GM18520 (cell line): ENCODE measurements at regions not wholly inside any gene's neighbourhood (a gene's known extent, or its start where the extent isn't known, plus 50 kb on each side); places are given as distances from the start of the nearest gene placed in this dataset.

Experiments used
- ATAC-seq: cut with Tn5 transposase; IDR thresholded peaks from one replicate; pipeline ENCODE4 v1.9.1; 2021; ENCODE audit not compliant: unreplicated experiment

- ATAC-seq, result no peak
Measured at GRCh38 chr1:218705911-218706893, 361.1 kb downstream of the TGFB2 start.

- ATAC-seq, result no peak
Measured at GRCh38 chr1:218711001-218711400, 365.9 kb downstream of the TGFB2 start.

GRCh38 chr1:218711884-218712674 is 366.9 kb downstream of the TGFB2 start:
- ATAC-seq, result no peak

- no peak for ATAC-seq
Measured at GRCh38 chr1:218712677-218713076, 367.5 kb downstream of the TGFB2 start.

DNA sequence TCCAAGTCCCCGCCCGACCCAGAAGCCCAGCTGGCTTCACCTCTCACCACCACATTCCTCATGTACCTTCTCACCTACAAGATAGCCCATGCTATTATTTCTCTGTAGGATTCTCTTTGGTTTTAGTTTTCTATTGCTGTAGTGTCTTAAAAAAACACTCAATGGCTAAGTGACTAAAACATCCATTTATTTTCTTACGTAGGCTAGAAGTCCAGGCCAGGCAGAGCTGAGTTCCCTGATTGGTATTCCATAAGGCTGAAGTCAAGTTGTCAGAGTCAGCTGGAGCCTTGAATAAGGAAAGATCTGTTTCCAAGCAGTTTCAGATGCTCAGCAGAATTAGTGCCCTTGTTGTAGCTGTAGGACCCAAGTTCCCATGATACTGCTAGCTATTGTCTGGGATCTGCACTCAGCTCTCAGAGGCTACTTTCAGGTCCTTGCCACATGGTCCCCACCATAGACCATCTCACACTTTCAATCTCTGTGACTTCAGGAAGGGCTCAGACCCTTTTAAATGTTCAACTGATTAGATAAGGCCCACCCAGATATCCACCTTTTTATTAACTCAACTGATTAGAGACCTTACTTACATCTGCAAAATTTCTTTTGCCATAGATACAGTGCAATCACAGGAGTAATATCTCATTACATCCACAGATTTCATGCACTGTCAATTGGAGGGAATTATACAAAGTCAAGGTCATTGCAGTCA is 371.0 kb downstream of the TGFB2 start:
- ATAC-seq, result no peak

DNA sequence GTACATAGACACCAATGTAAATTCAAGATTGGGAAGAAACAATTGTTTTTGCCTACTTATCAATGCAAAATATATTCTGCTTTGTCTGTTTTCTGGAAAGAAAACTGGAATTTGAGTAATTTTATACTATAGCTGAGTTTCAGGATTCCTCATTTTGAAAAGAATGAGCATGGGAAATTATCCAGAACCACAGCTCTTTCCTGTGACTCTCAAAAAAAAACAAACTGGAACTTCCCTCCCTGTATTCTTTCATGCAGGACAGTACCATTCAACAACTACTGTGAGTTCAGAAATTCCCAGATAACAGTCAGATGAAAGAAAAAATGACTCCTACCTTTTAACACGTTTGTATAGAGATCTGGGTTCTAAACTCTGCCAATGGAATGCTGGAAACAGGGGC is 372.4 kb downstream of the TGFB2 start:
- no peak for ATAC-seq

DNA sequence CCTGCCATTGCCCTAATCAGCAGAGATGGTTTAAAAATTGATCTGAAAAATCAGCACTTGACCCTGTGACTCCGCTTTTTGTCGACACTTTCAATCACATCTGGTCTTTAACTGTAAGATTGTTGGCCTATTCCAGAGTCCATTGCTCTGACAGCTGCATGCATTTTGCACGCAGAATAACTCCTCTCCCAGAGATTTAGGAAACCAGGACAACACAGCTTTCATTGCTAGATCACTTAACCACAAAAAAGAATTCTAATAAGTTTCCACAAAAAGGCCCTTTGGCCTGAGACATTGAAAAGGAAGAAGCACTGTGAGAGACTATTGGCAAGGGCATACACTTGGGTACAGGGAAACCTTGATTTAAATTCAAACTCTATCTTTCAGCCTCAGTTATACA is 373.1 kb downstream of the TGFB2 start:
- no peak for ATAC-seq

DNA sequence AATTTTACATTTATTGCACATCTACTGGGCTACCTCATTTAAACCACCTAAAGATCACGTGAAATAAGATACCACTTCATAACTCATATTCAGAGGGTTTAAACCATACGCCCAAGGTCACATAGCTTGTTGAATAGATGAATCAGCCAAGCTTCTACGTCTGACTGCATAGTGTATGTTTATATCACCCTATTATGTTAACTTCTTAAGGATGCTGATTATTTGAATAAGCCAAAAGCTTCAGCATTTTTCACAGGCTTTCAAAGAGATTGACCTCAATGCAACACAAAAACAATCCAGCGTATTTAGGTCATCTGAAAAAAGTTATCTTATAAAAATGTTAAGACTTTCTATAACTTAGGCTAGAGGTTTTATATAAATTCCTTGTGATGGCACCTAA is 373.8 kb downstream of the TGFB2 start:
- no peak for ATAC-seq

- ATAC-seq, result no peak
Measured at GRCh38 chr1:218728898-218729565, 383.9 kb downstream of the TGFB2 start.

DNA sequence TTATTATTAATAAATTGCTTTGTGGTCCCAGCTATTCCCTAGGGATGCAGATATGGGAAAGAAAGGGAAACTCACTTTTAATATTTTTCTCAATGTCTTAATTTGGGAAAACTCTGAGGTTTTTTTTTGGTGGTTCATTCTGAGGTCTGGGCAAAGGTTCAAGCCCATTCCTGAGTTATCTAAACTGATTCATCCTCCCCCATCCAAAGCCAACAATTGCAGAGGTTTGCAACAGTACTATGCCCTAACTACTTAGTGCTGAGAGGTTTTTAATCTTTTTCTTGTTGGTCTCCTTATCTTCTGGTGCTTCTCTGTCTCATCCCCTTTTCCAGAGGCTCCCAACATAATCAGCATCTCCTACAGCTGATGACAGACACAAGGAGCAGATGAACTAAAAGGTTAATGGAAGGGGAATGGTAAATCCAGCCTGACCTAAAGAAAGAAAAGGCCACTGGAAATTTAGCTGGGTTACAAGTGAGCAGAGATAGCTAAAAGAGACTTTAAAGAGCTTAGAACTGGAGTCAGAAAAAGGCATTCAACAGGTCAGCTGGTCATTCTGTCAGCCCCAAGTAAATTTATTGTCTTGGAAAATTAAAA is 390.4 kb downstream of the TGFB2 start:
- no peak for ATAC-seq

DNA sequence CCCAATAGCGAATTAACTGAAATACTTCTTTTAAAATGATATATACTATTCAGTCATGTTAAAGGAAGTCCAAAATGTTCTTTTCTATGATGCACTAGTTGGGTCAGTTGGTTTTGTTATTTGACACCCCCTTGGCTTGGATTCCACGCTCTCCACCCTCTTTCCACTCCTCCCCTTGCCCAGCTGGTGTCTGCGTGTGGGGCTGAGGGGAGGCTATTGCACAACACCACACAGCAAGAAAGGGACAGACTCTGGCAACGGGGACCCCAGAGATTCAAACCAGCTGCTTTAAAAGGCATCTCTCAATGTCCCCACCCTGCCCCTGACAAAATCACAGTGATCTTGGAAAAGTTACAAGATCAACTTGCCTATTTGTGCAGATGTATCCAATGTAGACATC is 394.3 kb downstream of the TGFB2 start:
- no peak for ATAC-seq

GRCh38 chr1:218741852-218742251 is 396.7 kb downstream of the TGFB2 start:
- no peak for ATAC-seq

GRCh38 chr1:218742467-218743262 is 397.5 kb downstream of the TGFB2 start:
- ATAC-seq, result no peak

DNA sequence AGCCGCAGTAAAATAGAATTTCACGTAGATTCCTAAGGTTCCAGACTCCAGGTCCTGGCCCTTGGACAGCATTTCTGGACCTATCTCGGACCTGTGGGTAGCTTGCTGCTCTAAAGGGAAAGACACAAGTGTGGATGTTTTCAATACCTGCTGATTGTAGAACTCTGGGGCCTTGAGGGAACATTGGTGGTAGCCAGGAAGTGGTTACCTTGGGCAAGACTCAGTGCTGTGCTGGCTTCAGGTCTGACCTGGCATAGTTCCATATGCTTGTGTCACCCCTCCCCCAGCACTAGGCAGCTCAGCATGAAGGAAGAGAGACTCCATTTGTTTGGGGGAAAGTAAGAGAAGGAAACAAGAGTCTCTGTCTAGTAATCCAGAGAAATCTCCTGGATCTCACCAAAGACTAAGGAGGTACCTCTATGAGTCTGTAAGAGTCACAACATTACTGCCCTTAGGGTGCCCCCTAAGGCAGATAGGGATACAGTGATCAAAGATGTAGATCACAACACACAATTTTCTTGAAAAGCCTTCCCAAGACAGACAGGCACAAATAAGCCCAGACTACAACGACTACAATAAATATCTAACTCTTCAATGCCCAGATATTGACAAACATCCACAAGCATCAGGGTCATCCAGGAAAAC is 398.8 kb downstream of the TGFB2 start:
- no peak for ATAC-seq

DNA sequence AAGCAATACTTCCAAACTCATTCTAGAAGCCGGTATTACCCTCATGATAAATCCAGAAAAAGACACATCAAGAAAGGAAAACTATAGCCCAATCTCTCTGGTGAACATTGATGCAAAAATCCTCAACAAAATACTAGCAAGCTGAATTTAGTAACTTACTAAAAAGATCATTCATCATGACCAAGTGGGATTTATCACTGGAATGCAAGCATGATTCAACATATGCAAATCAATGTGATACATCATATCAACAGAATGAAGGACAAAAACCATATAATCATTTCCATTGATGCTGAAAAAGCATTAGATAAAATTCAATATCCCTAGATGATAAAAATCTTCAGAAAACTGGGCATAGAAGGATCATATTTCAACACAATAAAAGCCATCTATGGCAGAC is 402.9 kb downstream of the TGFB2 start:
- no peak for ATAC-seq

DNA sequence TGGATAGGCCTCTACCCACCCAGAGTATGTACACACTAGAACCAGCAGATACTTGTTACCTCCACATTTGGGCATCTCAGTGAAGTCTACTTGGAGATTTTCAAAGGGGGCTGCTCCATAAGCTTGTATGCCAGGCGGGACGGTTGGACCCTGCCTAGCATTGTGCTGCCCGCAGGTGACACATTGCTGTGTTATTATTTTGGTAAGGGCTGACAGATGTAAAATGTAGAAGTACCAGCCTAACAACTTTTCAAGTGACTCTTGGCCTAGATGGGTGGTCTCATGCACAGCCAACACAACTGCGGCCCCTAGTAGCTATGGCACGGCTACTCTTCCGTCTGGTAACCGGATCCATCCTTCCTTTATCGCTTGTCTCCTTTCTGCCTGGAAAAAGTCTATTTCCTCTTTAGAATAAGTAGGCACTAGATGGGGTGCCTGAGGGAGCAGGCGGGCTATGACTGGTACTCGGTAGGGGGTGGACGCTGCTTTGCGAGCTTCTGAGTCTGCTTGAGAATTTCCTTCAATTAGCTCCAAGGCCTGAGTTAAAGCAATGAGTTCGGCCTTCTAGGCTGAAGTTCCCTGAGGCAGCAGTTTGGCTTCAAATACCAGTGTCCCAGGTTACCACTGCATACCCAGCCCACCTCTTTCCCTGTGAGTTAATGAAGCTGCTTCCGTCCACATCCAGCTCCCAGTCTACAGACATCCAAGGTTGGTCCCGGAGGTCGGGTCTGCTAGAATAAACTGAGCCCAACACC is 405.3 kb downstream of the TGFB2 start:
- no peak for ATAC-seq

- no peak for ATAC-seq
Measured at GRCh38 chr1:218751208-218751948, 406.2 kb downstream of the TGFB2 start.

DNA sequence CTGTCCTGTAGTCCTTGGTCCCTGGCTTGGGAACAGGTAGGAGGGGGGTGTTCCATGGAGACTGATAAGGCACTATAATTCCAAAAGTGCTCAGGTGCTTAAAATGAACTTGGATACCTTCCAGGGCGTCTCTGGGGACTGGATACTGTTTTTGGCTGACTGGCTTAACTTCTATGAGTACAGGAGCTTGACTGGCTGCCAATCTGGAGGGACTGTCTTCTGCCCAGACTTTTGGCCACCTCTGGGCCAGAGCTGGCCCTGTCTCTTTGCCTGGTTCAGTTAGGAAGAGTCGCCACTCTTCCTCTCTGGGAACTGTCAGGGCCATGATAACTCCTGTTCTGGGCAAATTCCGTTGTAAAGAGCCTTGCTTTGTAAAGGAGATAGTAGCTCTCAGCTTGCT is 407.0 kb downstream of the TGFB2 start:
- no peak for ATAC-seq
